ENCODE measurements at regions not wholly inside any gene's neighbourhood (a gene's known extent, or its start where the extent isn't known, plus 50 kb on each side); places are given as distances from the start of the nearest gene placed in this dataset.

- TF ChIP-seq CTCF (IDR thresholded peaks at IDR 0.05): no peak
- intact Hi-C loops (cut with micrococcal nuclease): no loop called here
- no peak overlapping the region for H3K4me3 ChIP-seq (ENCODE audit: low read length)
- H3K27ac ChIP-seq (ENCODE audit: low read length): no peak overlapping the region
- WGBS (ENCODE audit: insufficient coverage): 97% methylated on average over 5 of the region's 5 CpGs
- no peaks in the 10 kb centered on the region for H3K36me3 ChIP-seq (ENCODE audit: control insufficient read depth, insufficient read depth, low read length)
- H3K4me3 Mint-ChIP-seq: no peak overlapping the region
- no peaks in the 10 kb centered on the region for H3K36me3 Mint-ChIP-seq
- H3K4me1 Mint-ChIP-seq: no peaks in the 10 kb centered on the region
- H3K27ac Mint-ChIP-seq: no peak overlapping the region
- no peak for ATAC-seq
- H3K27me3 ChIP-seq (ENCODE audit: control insufficient read depth, insufficient read depth, low read length): no peaks in the 10 kb centered on the region
- H3K9me3 Mint-ChIP-seq: no peaks in the 10 kb centered on the region
- H3K4me1 ChIP-seq (ENCODE audit: control insufficient read depth, insufficient read depth, low read length): no peaks in the 10 kb centered on the region
- DNase-seq: no peak
- H3K27me3 Mint-ChIP-seq (ENCODE audit: low read depth in 2 of 2): peaks cover 4 to 25% of the 10 kb centered on the region in 2 donors
- no peaks in the 10 kb centered on the region for H3K9me3 ChIP-seq (ENCODE audit: control insufficient read depth, insufficient read depth, low read length)
These were observed 144.9 kb downstream of the THBS2 start for GRCh38 chr6:169108753-169109152.

- intact Hi-C loops (cut with micrococcal nuclease): no loop called here
- Mint-ChIP-seq H3K27ac (no peak overlapping the region), H3K4me1 (no peaks in the 10 kb centered on the region), H3K4me3 (no peak overlapping the region), H3K36me3 (no peaks in the 10 kb centered on the region), H3K27me3 (ENCODE audit: low read depth in 2 of 2) (peaks cover 4 to 20% of the 10 kb centered on the region in 2 donors), H3K9me3 (no peaks in the 10 kb centered on the region)
- TF ChIP-seq CTCF (IDR thresholded peaks at IDR 0.05): no peak
- Histone ChIP-seq H3K4me3 (ENCODE audit: low read length) (no peak overlapping the region), H3K9me3 (ENCODE audit: control insufficient read depth, insufficient read depth, low read length) (no peaks in the 10 kb centered on the region), H3K4me1 (ENCODE audit: control insufficient read depth, insufficient read depth, low read length) (no peaks in the 10 kb centered on the region), H3K27ac (ENCODE audit: low read length) (no peak overlapping the region), H3K36me3 (ENCODE audit: control insufficient read depth, insufficient read depth, low read length) (no peaks in the 10 kb centered on the region), H3K27me3 (ENCODE audit: control insufficient read depth, insufficient read depth, low read length) (no peaks in the 10 kb centered on the region)
- WGBS (ENCODE audit: insufficient coverage): 82% methylated on average over 2 of the region's 2 CpGs
- DNase-seq: no peak
- ATAC-seq: no peak
These were observed 147.5 kb downstream of the THBS2 start for GRCh38 chr6:169106176-169106575.

GRCh38 chr6:169101981-169102380 lies 151.7 kb downstream of the THBS2 start:
- intact Hi-C loops (cut with micrococcal nuclease): no loop called here

More at GRCh38 chr6:169101981-169102380, 151.7 kb downstream of the THBS2 start:
- Histone ChIP-seq H3K4me1 (ENCODE audit: control insufficient read depth, insufficient read depth, low read length) (no peaks in the 10 kb centered on the region), H3K27ac (ENCODE audit: low read length) (no peak overlapping the region), H3K27me3 (ENCODE audit: control insufficient read depth, insufficient read depth, low read length) (no peaks in the 10 kb centered on the region), H3K9me3 (ENCODE audit: control insufficient read depth, insufficient read depth, low read length) (no peaks in the 10 kb centered on the region), H3K36me3 (ENCODE audit: control insufficient read depth, insufficient read depth, low read length) (no peaks in the 10 kb centered on the region), H3K4me3 (ENCODE audit: low read length) (no peak overlapping the region)
- Mint-ChIP-seq H3K27me3 (ENCODE audit: low read depth in 2 of 2) (peaks cover 4 to 53% of the 10 kb centered on the region in 2 donors), H3K9me3 (no peaks in the 10 kb centered on the region), H3K36me3 (no peaks in the 10 kb centered on the region), H3K27ac (no peak overlapping the region), H3K4me3 (no peak overlapping the region), H3K4me1 (no peaks in the 10 kb centered on the region)
- no peak for DNase-seq
- ATAC-seq: no peak
- TF ChIP-seq CTCF (IDR thresholded peaks at IDR 0.05): no peak

Measured in natural killer cell (primary cell).